SK-N-SH (cell line): ENCODE measurements at regions not wholly inside any gene's neighbourhood (a gene's known extent, or its start where the extent isn't known, plus 50 kb on each side); places are given as distances from the start of the nearest gene placed in this dataset.

Source experiments
- CHD2 ChIP-seq: fragments of 150-350 bp; IDR thresholded peaks from 2 replicates; pipeline ENCODE4 v1.6.1; 2018; ENCODE audit warnings: low read length; ENCODE audit not compliant: partially characterized antibody
- ELF1 ChIP-seq: IDR thresholded peaks from 2 replicates; pipeline ENCODE4 v1.4.0; 2012
- EZH2phosphoT487 ChIP-seq: fragments of 200-600 bp; sonication (generic); IDR thresholded peaks from 2 replicates; pipeline ENCODE4 v1.6.1; 2017; ENCODE audit warnings: low read depth, mixed run types, mild to moderate bottlenecking, antibody characterized with exemption, moderate library complexity, borderline replicate concordance
- FOXJ3 ChIP-seq: sonication (generic); formaldehyde crosslinking; IDR thresholded peaks from 2 replicates; pipeline ENCODE4 v1.5.1; 2020; ENCODE audit warnings: mild to moderate bottlenecking, missing genetic modification reagents
- GABPA ChIP-seq: IDR thresholded peaks from 2 replicates; pipeline ENCODE4 v1.4.0; 2012; ENCODE audit warnings: low read depth, mild to moderate bottlenecking
- MEF2A ChIP-seq: IDR thresholded peaks from 2 replicates; pipeline ENCODE4 v1.4.0; 2012; ENCODE audit warnings: low read depth, borderline replicate concordance
- RXRA ChIP-seq: IDR thresholded peaks from 2 replicates; pipeline ENCODE4 v1.4.0; 2012; ENCODE audit warnings: low read depth, mild to moderate bottlenecking, borderline replicate concordance
- SMC3 ChIP-seq: IDR thresholded peaks from 2 replicates; pipeline ENCODE4 v1.6.1; 2012; ENCODE audit warnings: low read depth, low read length, improper control_type of control experiment
- TAF1 ChIP-seq: IDR thresholded peaks from 2 replicates; pipeline ENCODE4 v1.6.1; 2012; ENCODE audit warnings: low read depth, mild to moderate bottlenecking, low read length, moderate library complexity, borderline replicate concordance
- TF ChIP-seq, protein P1 (sequence below): fragments of 200-600 bp; sonication (generic); IDR thresholded peaks from 2 replicates; pipeline ENCODE4 v1.6.1; 2017; ENCODE audit warnings: antibody characterized with exemption, mild to moderate bottlenecking, moderate library complexity
- TF ChIP-seq, protein P2 (sequence below): IDR thresholded peaks from 2 replicates; pipeline ENCODE4; 2012
- TF ChIP-seq, protein P3 (sequence below): IDR thresholded peaks from 2 replicates; pipeline ENCODE4 v1.4.0; 2012; ENCODE audit warnings: low read depth, borderline replicate concordance

DNA sequence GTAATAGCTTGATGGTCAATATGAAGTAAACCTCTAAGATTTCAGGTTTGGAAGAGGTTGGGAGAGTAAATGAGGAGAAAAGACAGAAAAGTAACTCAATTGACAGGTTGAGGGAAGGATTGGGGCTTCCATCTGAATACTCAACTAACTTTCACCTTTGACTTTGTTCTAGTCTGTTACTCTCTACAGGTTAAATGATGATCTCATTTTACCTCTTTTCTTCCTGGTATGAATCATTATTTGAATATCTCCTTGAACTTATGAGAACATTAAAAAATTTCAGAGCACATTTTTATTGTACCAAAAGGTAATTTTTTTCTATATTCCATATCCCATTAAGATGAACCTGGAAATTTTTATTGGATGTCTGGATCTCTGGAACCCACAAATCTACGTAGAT lies 87.9 kb upstream of the KCNH8 start:
- TF ChIP-seq MEF2A (no peak), FOXJ3 (CRISPR knock-in tag) (no peak), CHD2 (no peak), GABPA (no peak), RXRA (no peak), EZH2phosphoT487 (no peak), ELF1 (no peak), SMC3 (no peak), TAF1 (no peak)
- TF ChIP-seq, protein P1, sequence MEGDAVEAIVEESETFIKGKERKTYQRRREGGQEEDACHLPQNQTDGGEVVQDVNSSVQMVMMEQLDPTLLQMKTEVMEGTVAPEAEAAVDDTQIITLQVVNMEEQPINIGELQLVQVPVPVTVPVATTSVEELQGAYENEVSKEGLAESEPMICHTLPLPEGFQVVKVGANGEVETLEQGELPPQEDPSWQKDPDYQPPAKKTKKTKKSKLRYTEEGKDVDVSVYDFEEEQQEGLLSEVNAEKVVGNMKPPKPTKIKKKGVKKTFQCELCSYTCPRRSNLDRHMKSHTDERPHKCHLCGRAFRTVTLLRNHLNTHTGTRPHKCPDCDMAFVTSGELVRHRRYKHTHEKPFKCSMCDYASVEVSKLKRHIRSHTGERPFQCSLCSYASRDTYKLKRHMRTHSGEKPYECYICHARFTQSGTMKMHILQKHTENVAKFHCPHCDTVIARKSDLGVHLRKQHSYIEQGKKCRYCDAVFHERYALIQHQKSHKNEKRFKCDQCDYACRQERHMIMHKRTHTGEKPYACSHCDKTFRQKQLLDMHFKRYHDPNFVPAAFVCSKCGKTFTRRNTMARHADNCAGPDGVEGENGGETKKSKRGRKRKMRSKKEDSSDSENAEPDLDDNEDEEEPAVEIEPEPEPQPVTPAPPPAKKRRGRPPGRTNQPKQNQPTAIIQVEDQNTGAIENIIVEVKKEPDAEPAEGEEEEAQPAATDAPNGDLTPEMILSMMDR: no peak
- TF ChIP-seq, protein P2, sequence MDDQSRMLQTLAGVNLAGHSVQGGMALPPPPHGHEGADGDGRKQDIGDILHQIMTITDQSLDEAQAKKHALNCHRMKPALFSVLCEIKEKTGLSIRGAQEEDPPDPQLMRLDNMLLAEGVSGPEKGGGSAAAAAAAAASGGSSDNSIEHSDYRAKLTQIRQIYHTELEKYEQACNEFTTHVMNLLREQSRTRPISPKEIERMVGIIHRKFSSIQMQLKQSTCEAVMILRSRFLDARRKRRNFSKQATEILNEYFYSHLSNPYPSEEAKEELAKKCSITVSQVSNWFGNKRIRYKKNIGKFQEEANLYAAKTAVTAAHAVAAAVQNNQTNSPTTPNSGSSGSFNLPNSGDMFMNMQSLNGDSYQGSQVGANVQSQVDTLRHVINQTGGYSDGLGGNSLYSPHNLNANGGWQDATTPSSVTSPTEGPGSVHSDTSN: no peak
- TF ChIP-seq, protein P3, sequence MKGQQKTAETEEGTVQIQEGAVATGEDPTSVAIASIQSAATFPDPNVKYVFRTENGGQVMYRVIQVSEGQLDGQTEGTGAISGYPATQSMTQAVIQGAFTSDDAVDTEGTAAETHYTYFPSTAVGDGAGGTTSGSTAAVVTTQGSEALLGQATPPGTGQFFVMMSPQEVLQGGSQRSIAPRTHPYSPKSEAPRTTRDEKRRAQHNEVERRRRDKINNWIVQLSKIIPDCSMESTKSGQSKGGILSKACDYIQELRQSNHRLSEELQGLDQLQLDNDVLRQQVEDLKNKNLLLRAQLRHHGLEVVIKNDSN: no peak
